Thyroid gland (tissue), 4 donors: ENCODE measurements at regions not wholly inside any gene's neighbourhood (a gene's known extent, or its start where the extent isn't known, plus 50 kb on each side); places are given as distances from the start of the nearest gene placed in this dataset.

Experiments used
- DNase-seq, 2 donors: peaks; one replicate each; pipeline ENCODE4 v3.0.0-alpha.2; 2019
- H3K27ac ChIP-seq, 3 donors: fragments of 200-600 bp; sonication (generic); 1 replicate in 2 of 3; 2 replicates in 1 of 3; pipeline ENCODE4 v1.5.1; 2016 to 2019; ENCODE audit warnings: mild to moderate bottlenecking in 1 of 3, moderate library complexity in 1 of 3
- H3K27me3 ChIP-seq: fragments of 200-600 bp; sonication (generic); one replicate; pipeline ENCODE4 v1.5.1; 2019
- H3K36me3 ChIP-seq, 2 donors: fragments of 200-600 bp; sonication (generic); one replicate each; pipeline ENCODE4 v1.5.1; 2016 to 2019
- H3K4me1 ChIP-seq, 2 donors: fragments of 200-600 bp; sonication (generic); one replicate each; pipeline ENCODE4 v1.5.1; 2017 to 2019
- H3K4me3 ChIP-seq, 3 donors: fragments of 200-600 bp; sonication (generic); replicated peaks in 1 of 3; 1 replicate in 2 of 3; 2 replicates in 1 of 3; pipeline ENCODE4 v1.5.1; 2016; ENCODE audit warnings: mild to moderate bottlenecking in 1 of 3
- H3K9me3 ChIP-seq: fragments of 200-600 bp; sonication (generic); one replicate; pipeline ENCODE4 v1.5.1; 2017
- POLR2A ChIP-seq, 2 donors: fragments of 450-650 bp; IDR thresholded peaks; one replicate each; pipeline ENCODE4 v1.6.1; 2017; ENCODE audit warnings: antibody characterized with exemption in 2 of 2, mild to moderate bottlenecking in 2 of 2, moderate library complexity in 1 of 2
- WGBS, 2 donors: methylation state at CpG; one replicate each; pipeline ENCODE4 v1.1.5; 2017; 5-methylcytosine and 5-hydroxymethylcytosine counted together
- intact Hi-C: fragments of 100-400 bp; cut with DNase I; formaldehyde crosslinking; loops from one replicate; pipeline ENCODE4 v1.15.1; 2023
- TF ChIP-seq, protein P1 (sequence below), 6 experiments: fragments of 200-600 bp in 3 of 6; fragments of 450-650 bp in 3 of 6; sonication (generic) in 3 of 6; IDR thresholded peaks; one replicate each; pipeline ENCODE4 v1.5.1; 2016 to 2019; ENCODE audit warnings: antibody characterized with exemption in 6 of 6, mild to moderate bottlenecking in 2 of 6, inconsistent platforms in 1 of 6, moderate library complexity in 1 of 6

DNA sequence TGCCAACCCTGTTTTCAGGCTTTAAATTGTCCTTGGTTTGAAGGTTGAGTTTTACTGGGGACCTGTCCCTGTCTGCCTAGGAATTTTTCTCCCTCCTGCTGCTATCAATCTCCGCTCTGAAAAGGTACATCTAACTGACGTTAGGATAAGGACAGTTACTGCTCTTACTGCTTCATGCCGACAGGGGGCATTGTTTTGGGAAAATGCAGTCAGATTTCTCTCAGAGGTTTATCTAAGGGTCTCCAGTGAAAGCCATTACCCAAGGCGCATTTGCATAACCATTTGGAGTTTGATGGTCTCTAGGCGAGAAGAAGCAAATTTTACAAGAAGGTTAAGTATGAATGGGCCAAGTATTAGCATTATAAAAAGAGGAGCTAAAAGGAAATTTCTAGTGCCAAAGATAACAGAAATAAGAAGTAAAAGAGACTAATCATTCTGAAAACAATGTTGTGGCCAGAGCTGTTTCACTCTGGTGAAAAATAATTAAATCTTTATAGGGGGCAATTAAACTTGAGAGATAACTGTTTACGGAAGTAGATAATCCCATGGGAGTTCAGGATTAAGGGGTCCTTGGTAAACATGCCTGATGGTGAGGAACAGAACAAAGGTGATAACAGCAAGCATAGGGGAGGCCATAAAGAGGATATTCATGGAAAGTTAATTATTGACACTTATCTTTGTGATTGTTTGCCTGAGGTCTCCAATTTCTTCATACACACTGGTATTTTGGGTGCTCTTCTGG lies 605.0 kb downstream of the MTRR start:
- intact Hi-C loops, result no loop called here
- 70 to 80% methylated on average over 6 of the region's 6 CpGs for WGBS, 2 donors
- no peak for TF ChIP-seq POLR2A (IDR thresholded peaks at IDR 0.05)
- TF ChIP-seq, protein P1, sequence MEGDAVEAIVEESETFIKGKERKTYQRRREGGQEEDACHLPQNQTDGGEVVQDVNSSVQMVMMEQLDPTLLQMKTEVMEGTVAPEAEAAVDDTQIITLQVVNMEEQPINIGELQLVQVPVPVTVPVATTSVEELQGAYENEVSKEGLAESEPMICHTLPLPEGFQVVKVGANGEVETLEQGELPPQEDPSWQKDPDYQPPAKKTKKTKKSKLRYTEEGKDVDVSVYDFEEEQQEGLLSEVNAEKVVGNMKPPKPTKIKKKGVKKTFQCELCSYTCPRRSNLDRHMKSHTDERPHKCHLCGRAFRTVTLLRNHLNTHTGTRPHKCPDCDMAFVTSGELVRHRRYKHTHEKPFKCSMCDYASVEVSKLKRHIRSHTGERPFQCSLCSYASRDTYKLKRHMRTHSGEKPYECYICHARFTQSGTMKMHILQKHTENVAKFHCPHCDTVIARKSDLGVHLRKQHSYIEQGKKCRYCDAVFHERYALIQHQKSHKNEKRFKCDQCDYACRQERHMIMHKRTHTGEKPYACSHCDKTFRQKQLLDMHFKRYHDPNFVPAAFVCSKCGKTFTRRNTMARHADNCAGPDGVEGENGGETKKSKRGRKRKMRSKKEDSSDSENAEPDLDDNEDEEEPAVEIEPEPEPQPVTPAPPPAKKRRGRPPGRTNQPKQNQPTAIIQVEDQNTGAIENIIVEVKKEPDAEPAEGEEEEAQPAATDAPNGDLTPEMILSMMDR (IDR thresholded peaks at IDR 0.05), result no peak
- no peaks in the 10 kb centered on the region for H3K27me3 ChIP-seq
- H3K36me3 ChIP-seq, result no peaks in the 10 kb centered on the region
- no peaks in the 10 kb centered on the region for H3K9me3 ChIP-seq
- H3K4me1 ChIP-seq, result no peaks in the 10 kb centered on the region
- H3K27ac ChIP-seq, result no peak overlapping the region
- H3K4me3 ChIP-seq, result no peak overlapping the region
- no peak for DNase-seq

DNA sequence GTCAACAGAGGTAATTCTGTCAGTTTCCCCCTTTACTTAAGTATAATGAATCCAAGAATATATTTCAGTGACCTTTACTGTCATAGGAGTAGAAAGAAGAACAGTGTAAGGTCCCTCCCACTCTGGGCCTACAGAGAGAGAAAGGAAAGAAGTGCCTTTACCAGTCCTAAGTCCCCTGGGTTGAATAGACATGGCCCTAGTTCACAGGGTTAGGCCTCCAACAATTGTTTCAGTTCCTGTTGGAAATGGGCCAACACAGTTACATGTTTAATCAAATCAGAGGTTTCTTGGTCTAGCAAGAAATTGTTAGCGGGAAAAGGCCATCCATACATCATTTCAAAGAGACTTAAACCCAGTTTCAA lies 605.6 kb downstream of the MTRR start:
- WGBS, 2 donors, result 94 to 96% methylated on average over 1 of the region's 1 CpG
- TF ChIP-seq, protein P1 (IDR thresholded peaks at IDR 0.05), result no peak
- no peak for TF ChIP-seq POLR2A (IDR thresholded peaks at IDR 0.05)
- no peak for DNase-seq
- Histone ChIP-seq H3K9me3 (no peaks in the 10 kb centered on the region), H3K4me1 (no peaks in the 10 kb centered on the region), H3K27me3 (no peaks in the 10 kb centered on the region), H3K27ac (no peak overlapping the region), H3K4me3 (no peak overlapping the region), H3K36me3 (no peaks in the 10 kb centered on the region)
- intact Hi-C loops, result no loop called here

- no peak for DNase-seq
- TF ChIP-seq, protein P1 (IDR thresholded peaks at IDR 0.05), result no peak
- TF ChIP-seq POLR2A (IDR thresholded peaks at IDR 0.05), result no peak
- Histone ChIP-seq H3K27ac (no peak overlapping the region), H3K4me3 (no peak overlapping the region), H3K27me3 (no peaks in the 10 kb centered on the region), H3K9me3 (no peaks in the 10 kb centered on the region), H3K4me1 (no peaks in the 10 kb centered on the region), H3K36me3 (no peaks in the 10 kb centered on the region)
- intact Hi-C loops, result no loop called here
- WGBS, 2 donors, result 14 to 40% methylated on average over 2 of the region's 2 CpGs
These were observed 609.4 kb downstream of the MTRR start for GRCh38 chr5:8478326-8478725.

DNA sequence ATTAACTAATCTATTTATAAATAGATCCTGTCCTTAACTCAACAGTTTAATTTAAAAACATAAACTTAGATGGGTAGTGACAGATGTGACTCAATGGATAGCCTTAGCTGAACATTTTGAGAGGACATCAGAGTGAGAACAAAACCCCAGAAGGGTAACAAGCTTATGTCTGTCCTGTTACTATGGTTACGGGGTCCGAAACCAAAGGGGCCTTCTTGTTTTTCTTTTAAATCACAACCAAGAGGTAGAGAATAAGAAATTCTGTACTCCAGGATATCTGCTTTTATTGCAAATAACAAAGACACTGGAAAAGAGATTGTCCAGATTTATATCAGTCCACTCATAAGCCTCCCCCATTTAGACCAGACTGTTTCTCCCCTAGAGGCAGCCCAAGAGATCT lies 612.1 kb downstream of the MTRR start:
- no peak for DNase-seq
- Histone ChIP-seq H3K4me3 (no peak overlapping the region), H3K4me1 (no peaks in the 10 kb centered on the region), H3K27ac (no peak overlapping the region), H3K27me3 (no peaks in the 10 kb centered on the region), H3K9me3 (no peaks in the 10 kb centered on the region), H3K36me3 (no peaks in the 10 kb centered on the region)
- intact Hi-C loops, result no loop called here
- no peak for TF ChIP-seq POLR2A (IDR thresholded peaks at IDR 0.05)
- TF ChIP-seq, protein P1 (IDR thresholded peaks at IDR 0.05), result no peak
- 88 to 98% methylated on average over 2 of the region's 2 CpGs for WGBS, 2 donors

- TF ChIP-seq, protein P1 (IDR thresholded peaks at IDR 0.05), result no peak
- no peak for TF ChIP-seq POLR2A (IDR thresholded peaks at IDR 0.05)
- DNase-seq, result no peak
- H3K9me3 ChIP-seq, result no peaks in the 10 kb centered on the region
These were observed 622.3 kb downstream of the MTRR start for GRCh38 chr5:8491254-8491653.

More at GRCh38 chr5:8491254-8491653, 622.3 kb downstream of the MTRR start:
- Histone ChIP-seq H3K27ac (no peak overlapping the region), H3K4me1 (no peaks in the 10 kb centered on the region), H3K36me3 (no peaks in the 10 kb centered on the region), H3K27me3 (no peaks in the 10 kb centered on the region), H3K4me3 (no peak overlapping the region)
- intact Hi-C loops, result no loop called here
